Heart left ventricle (tissue), 16 donors: ENCODE measurements at regions not wholly inside any gene's neighbourhood (a gene's known extent, or its start where the extent isn't known, plus 50 kb on each side); places are given as distances from the start of the nearest gene placed in this dataset.

Source experiments
- ATAC-seq, 4 donors: fragments of 200-7000 bp; cut with Tn5 transposase; one replicate each; pipeline ENCODE4 v1.9.1; 2020 to 2022; ENCODE audit warnings: moderate library complexity in 4 of 4, mild to moderate bottlenecking in 3 of 4, moderate number of reproducible peaks in 1 of 4
- DNase-seq, 5 donors: peaks; one replicate each; pipeline ENCODE4 v3.0.0-alpha.2; 2020
- H3K27ac ChIP-seq, 12 donors: fragments of 200-600 bp; sonication (generic) in 4 of 12; one replicate each; pipeline versions ENCODE4 v1.5.0 to v1.8.0; 2016 to 2022; ENCODE audit warnings: mild to moderate bottlenecking in 2 of 12
- H3K27me3 ChIP-seq, 9 donors: fragments of 200-600 bp; sonication (generic) in 2 of 9; one replicate each; pipeline versions ENCODE4 v1.5.1 to v1.8.0; 2016 to 2022; ENCODE audit warnings: mild to moderate bottlenecking in 3 of 9
- H3K36me3 ChIP-seq, 9 donors: fragments of 200-600 bp; sonication (generic) in 2 of 9; one replicate each; pipeline versions ENCODE4 v1.5.0 to v1.8.0; 2018 to 2022; ENCODE audit warnings: mild to moderate bottlenecking in 2 of 9
- H3K4me1 ChIP-seq, 12 donors: fragments of 200-600 bp; sonication (generic) in 4 of 12; one replicate each; pipeline versions ENCODE4 v1.5.0 to v1.8.0; 2016 to 2022; ENCODE audit warnings: mild to moderate bottlenecking in 3 of 12
- H3K4me3 ChIP-seq, 12 donors: fragments of 200-600 bp; sonication (generic) in 4 of 12; one replicate each; pipeline versions ENCODE4 v1.5.0 to v1.8.0; 2017 to 2022; ENCODE audit warnings: mild to moderate bottlenecking in 9 of 12, moderate library complexity in 4 of 12
- H3K9me3 ChIP-seq, 12 donors: fragments of 200-600 bp; sonication (generic) in 4 of 12; one replicate each; pipeline versions ENCODE4 v1.5.0 to v1.8.0; 2016 to 2022; ENCODE audit warnings: mild to moderate bottlenecking in 1 of 12
- POLR2A ChIP-seq, 2 donors: fragments of 450-650 bp; IDR thresholded peaks; one replicate each; pipeline ENCODE4 v1.6.1; 2017; ENCODE audit warnings: antibody characterized with exemption in 2 of 2, mild to moderate bottlenecking in 2 of 2, moderate library complexity in 2 of 2
- whole genome bisulfite sequencing, 4 donors: extraction: QIAGEN DNeasy Blood & Tissue Kit in 2 of 4; methylation state at CpG; one replicate each; pipeline versions ENCODE4 v1.1.5 to v1.1.7; 2013 to 2018; 5-methylcytosine and 5-hydroxymethylcytosine counted together
- intact Hi-C, 10 donors: fragments of 100-400 bp; cut with DNase I; formaldehyde crosslinking; loops; one replicate each; pipeline versions ENCODE4 v1.11.1 to v1.14.2; 2022
- TF ChIP-seq, protein P1 (sequence below), 12 donors: fragments of 200-600 bp; sonication (generic) in 4 of 12; IDR thresholded peaks; one replicate each; pipeline versions ENCODE4 v1.5.0 to v1.8.0; 2018 to 2022; ENCODE audit warnings: antibody characterized with exemption in 12 of 12, mild to moderate bottlenecking in 5 of 12
- donor health status: ischemic (EF 13 %, LVEDD 7.1; RV severe dilation, severe dysfunction).
- donor health status: healthy with polysubstance abuse.
- donor health status: DM: no; HTN: yes; CAD: no.
- donor health status: DM: no; HTN: no; CAD: no.
- donor health status: ischemic (EF 25% LVEDD 6.9; RV normal size, moderate dysfunction).
- donor health status: ischemic (EF 25% LVEDD 5.7; RV mildly dilated, moderate dysfunction).
- donor health status: healthy.
- donor health status: DM: yes; HTN: yes; CAD: no.
- donor health status: ischemic (EF 35%, LVEDD 5.7; RV mildly dilated, moderate dysfunction).
- donor health status: nonischemic (EF 11% LVEDD 7.7; RV severe dilation, severe dysfunction).
- donor health status: DM: yes; HTN: yes; CAD: no.
- donor health status: PGD.
- donor health status: ischemic (EF 29% LVEDD 5.4; RV normal size, mild dysfunction).
- donor health status: nonischemic (EF 23%, LVEDD 6.1; RV moderate dilation, normal function).

DNA sequence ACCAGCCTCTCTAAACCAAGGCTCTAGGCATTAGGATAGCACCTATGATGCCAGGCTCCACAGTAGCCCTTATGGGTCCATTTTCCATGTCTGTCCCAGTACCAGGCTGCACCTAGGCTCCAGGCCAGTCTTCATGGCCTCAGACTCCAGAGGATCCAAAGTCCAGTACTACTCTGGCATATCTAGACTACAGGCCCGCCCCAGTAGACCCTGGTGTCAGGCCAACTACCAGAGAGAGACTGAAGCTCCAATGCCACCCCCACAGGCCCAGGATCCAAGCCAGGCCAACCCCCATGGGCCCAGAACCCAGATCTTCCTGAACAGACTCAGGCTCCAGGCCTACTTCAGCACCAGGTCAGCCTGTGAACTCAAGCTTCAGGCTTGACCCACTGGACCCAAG is 287.0 kb downstream of the KCNC2 start:
- H3K36me3 ChIP-seq: no peaks in the 10 kb centered on the region
- H3K4me1 ChIP-seq: no peaks in the 10 kb centered on the region
- no peak for ATAC-seq

GRCh38 chr12:74941670-74942069 is 268.0 kb downstream of the KCNC2 start:
- TF ChIP-seq, protein P1, sequence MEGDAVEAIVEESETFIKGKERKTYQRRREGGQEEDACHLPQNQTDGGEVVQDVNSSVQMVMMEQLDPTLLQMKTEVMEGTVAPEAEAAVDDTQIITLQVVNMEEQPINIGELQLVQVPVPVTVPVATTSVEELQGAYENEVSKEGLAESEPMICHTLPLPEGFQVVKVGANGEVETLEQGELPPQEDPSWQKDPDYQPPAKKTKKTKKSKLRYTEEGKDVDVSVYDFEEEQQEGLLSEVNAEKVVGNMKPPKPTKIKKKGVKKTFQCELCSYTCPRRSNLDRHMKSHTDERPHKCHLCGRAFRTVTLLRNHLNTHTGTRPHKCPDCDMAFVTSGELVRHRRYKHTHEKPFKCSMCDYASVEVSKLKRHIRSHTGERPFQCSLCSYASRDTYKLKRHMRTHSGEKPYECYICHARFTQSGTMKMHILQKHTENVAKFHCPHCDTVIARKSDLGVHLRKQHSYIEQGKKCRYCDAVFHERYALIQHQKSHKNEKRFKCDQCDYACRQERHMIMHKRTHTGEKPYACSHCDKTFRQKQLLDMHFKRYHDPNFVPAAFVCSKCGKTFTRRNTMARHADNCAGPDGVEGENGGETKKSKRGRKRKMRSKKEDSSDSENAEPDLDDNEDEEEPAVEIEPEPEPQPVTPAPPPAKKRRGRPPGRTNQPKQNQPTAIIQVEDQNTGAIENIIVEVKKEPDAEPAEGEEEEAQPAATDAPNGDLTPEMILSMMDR (IDR thresholded peaks at IDR 0.05): no peak
- no peak for TF ChIP-seq POLR2A (IDR thresholded peaks at IDR 0.05)
- Histone ChIP-seq H3K4me1 (no peaks in the 10 kb centered on the region), H3K36me3 (no peaks in the 10 kb centered on the region), H3K27me3 (no peaks in the 10 kb centered on the region), H3K27ac (no peak overlapping the region), H3K4me3 (no peak overlapping the region), H3K9me3 (no peaks in the 10 kb centered on the region)
- DNase-seq: no peak
- WGBS, 4 donors: 73 to 79% (median 79%) methylated on average over 2 of the region's 2 CpGs
- intact Hi-C loops: no loop called here
- no peak for ATAC-seq

More for the DNA sequence above, 287.0 kb downstream of the KCNC2 start:
- H3K9me3 ChIP-seq: peaks cover 0 to 22% (median 6%) of the 10 kb centered on the region in 12 donors
- WGBS, 4 donors: 69 to 80% (median 76%) methylated on average over 1 of the region's 1 CpG
- H3K4me3 ChIP-seq: no peak overlapping the region
- TF ChIP-seq, protein P1 (IDR thresholded peaks at IDR 0.05): no peak
- TF ChIP-seq POLR2A (IDR thresholded peaks at IDR 0.05): no peak
- intact Hi-C loops: no loop called here
- H3K27ac ChIP-seq: no peak overlapping the region
- DNase-seq: no peak
- H3K27me3 ChIP-seq: no peaks in the 10 kb centered on the region

DNA sequence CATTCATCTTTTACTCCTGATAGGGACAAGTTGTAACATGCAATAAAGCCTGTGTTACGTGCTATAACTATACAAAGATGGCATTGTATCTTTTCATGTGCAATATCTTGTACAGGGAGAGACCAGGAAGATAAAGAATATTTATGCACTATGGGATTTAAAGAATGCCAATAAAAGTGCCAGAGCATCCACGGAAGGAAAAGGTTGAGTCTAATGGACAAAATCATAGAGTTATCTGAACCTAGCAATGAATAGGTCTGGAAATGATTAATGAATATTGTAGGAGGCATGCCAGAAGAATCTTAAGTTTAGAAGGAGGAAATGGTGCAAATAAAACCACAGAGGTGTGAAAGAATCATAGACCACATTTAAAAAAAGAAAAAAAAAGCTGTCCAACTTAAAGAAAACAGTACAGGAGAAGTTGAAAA is 263.9 kb downstream of the KCNC2 start:
- peaks cover 0 to 5% (median 0%) of the 10 kb centered on the region in 12 donors for H3K9me3 ChIP-seq
- no peaks in the 10 kb centered on the region for H3K27me3 ChIP-seq
- WGBS, 4 donors: 32 to 61% (median 59%) methylated on average over 2 of the region's 2 CpGs
- H3K27ac ChIP-seq: no peak overlapping the region
- no peak overlapping the region for H3K4me3 ChIP-seq
- ATAC-seq: no peak
- intact Hi-C loops: no loop called here
- H3K36me3 ChIP-seq: no peaks in the 10 kb centered on the region
- DNase-seq: no peak
- TF ChIP-seq, protein P1 (IDR thresholded peaks at IDR 0.05): no peak
- TF ChIP-seq POLR2A (IDR thresholded peaks at IDR 0.05): no peak
- H3K4me1 ChIP-seq: no peaks in the 10 kb centered on the region

DNA sequence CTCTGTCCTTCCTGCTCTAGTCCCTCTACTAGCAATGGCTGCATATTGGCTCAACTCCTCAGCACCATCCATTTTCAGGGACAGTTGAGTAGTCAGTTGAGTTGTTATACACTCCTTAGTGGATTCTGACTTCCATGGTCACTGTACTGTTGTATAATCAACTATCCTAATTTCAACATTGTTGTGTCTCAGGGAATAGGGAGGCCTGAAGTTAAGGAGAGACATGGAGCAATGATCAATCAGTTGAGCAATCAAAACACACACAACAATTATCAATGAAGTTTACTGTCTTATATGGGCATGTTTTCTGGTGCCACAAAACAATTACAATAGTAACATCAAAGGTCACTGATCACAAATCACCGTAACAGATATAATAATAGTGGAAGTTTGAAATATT is 255.9 kb downstream of the KCNC2 start:
- intact Hi-C loops: no loop called here
- TF ChIP-seq, protein P1 (IDR thresholded peaks at IDR 0.05): no peak
- TF ChIP-seq POLR2A (IDR thresholded peaks at IDR 0.05): no peak
- Histone ChIP-seq H3K4me3 (no peak overlapping the region), H3K9me3 (peaks cover 0 to 28% (median 2%) of the 10 kb centered on the region in 12 donors), H3K27me3 (no peaks in the 10 kb centered on the region), H3K4me1 (no peaks in the 10 kb centered on the region), H3K36me3 (no peaks in the 10 kb centered on the region), H3K27ac (no peak overlapping the region)
- ATAC-seq (no peak), DNase-seq (no peak)
- 86 to 95% (median 89%) methylated on average over 1 of the region's 1 CpG for WGBS, 4 donors
